ENCODE measurements at regions not wholly inside any gene's neighbourhood (a gene's known extent, or its start where the extent isn't known, plus 50 kb on each side); places are given as distances from the start of the nearest gene placed in this dataset.
"Not testable (repeated sequence)": the region's sequence is repeated elsewhere in the genome, so short reads cannot be mapped to it uniquely, and the experiment has no call there.

DNA sequence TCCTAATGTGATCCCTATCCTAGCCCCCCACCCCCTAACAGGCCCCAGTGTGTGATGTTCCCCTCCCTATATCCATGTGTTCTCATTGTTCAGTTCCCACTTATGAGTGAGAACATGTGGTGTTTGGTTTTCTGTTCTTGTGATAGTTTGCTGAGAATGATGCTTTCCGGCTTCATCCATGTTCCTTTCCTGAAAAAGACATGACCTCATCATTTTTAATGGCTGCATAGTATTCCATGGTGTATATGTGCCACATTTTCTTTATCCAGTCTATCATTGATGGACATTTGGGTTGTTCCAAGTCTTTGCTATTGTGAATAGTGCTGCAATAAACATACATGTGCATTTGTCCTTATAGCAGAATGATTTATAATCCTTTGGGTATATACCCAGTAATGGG lies 214.4 kb upstream of the RAI14 start:
- DNase-seq (ENCODE audit: low read depth in 2 of 2) = not testable (repeated sequence)

DNA sequence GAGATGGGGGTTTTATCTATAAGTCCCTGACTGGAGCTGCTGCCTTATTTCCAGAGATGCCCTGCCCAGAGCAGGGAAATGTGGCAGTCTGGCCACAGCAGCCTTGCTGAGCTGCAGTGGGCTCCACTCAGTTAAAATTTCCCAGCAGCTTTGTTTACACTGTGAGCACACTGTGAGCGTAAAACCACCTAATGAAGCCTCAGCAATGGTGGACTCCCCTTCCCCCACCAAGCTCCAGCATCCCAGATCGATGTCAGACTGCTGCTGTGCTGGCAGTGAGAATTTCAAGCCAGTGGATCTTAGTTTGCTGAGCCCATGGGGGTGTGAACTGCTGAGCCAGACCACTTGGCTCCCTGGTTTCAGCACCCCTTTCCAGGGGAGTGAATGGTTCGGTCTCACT lies 208.7 kb upstream of the RAI14 start:
- no peak for DNase-seq (ENCODE audit: low read depth in 2 of 2)

- no peak for DNase-seq (ENCODE audit: low read depth in 2 of 2)
Measured at GRCh38 chr5:34449639-34450038, 206.5 kb upstream of the RAI14 start.

DNA sequence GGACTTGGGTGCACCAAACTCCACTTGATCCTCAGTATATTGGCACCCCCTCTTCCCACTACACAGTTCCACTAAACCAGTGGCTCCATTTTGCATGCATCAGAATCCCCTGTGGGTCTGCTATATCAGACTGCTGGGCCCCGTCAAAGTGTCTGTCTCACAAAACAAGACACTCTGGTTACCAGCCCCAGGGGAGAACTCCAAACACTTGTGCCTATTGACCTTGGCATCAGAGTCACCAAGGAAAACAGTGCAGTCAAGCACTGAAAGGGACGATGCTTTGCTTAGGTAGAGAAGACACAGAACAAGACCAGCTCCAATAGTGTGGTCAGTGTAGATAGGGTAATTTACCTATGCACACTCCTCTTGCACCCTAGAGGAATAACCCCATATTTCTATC lies 205.8 kb upstream of the RAI14 start:
- no peak for DNase-seq (ENCODE audit: low read depth in 2 of 2)

DNA sequence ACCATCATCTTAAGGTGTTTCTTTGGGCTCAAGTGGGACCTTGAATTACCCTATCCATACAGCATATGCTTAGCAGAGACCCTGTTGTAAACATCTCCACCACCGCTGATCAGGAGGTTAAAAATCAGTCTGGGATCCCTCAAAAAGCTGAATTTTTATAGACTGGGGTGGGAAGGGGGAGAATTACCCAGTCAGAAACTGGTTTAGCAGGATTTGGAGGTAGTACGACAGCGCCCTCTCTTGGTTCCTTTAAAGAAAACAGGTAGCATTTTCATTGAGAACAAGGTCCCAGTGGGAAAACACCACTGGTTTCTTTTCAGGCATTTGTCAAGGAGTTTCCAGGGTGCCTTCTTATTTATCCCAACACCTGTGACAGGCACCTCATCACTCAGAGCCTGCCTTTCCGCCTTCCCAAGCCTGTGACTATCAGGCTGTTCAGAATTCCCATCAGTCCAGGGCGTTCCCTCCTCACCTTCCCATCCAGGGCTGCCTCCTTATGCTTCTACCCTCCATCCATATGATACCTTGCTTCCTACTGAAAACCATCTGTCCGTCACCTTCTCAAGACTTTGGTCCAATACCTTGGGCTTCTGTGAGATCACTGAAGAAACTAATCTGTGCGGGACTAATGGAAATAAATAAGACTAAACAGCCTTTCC lies 203.8 kb upstream of the RAI14 start:
- DNase-seq (ENCODE audit: low read depth in 2 of 2) = no peak

- no peak for DNase-seq (ENCODE audit: low read depth in 2 of 2)
Measured at GRCh38 chr5:34455098-34455497, 201.0 kb upstream of the RAI14 start.

DNA sequence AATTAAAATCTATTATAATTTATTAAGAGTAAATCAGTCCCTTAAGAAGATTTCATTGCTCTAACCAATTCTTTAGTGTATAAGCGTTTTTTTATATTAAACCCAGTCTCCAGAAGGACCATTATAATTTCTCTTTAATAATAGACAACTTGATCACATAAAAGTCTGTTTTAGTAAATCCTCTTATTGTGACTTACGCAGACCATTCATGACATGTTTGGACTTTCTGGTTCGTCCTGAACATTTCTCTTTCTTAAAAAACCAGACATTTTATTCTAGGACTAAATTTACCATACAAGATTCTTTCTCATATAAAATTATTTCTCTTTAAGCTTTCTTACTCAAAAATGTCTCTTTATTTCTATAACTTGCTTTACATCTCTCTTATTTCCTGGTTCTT lies 196.2 kb upstream of the RAI14 start:
- no peak for DNase-seq (ENCODE audit: low read depth in 2 of 2)

DNA sequence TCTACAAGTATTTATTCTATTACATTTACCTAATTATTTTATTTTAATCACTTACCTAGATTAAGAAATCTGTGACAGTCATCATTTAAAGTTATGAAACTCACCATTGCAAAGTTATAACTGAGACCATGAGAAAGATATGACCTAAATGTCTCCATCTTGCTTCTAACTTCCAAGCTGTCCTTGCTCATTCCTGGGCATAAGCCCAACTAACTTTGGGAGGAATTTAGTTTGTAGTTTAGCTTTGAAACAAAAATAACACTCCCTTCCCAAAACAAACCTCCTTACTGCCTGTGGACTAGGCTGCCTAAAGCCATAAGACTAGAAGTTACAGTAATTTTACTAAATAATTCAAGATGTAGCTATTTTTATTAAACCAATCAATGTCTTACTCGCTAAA lies 195.6 kb upstream of the RAI14 start:
- no peak for DNase-seq (ENCODE audit: low read depth in 2 of 2)

DNA sequence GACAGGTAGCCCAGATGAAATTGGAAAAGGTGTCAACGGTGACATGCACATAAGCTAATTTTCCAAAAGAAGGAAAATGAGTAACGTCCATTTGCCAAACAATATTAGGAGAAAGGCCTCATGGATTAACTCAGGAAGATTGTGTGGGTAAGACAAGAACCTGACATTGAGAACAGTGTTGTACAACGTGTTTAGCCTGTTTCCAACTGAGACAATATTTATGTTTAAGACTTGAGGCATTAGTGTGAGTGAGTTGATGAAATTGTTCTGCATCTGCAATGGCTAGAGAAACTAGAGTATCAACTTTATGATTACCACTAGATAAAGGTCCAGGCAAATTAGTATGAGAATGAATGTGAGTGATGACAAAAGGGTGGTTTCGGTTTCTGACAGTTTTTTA lies 191.3 kb upstream of the RAI14 start:
- no peak for DNase-seq (ENCODE audit: low read depth in 2 of 2)

- DNase-seq (ENCODE audit: low read depth in 2 of 2) = not testable (repeated sequence)
Measured at GRCh38 chr5:34465301-34465700, 190.8 kb upstream of the RAI14 start.

DNA sequence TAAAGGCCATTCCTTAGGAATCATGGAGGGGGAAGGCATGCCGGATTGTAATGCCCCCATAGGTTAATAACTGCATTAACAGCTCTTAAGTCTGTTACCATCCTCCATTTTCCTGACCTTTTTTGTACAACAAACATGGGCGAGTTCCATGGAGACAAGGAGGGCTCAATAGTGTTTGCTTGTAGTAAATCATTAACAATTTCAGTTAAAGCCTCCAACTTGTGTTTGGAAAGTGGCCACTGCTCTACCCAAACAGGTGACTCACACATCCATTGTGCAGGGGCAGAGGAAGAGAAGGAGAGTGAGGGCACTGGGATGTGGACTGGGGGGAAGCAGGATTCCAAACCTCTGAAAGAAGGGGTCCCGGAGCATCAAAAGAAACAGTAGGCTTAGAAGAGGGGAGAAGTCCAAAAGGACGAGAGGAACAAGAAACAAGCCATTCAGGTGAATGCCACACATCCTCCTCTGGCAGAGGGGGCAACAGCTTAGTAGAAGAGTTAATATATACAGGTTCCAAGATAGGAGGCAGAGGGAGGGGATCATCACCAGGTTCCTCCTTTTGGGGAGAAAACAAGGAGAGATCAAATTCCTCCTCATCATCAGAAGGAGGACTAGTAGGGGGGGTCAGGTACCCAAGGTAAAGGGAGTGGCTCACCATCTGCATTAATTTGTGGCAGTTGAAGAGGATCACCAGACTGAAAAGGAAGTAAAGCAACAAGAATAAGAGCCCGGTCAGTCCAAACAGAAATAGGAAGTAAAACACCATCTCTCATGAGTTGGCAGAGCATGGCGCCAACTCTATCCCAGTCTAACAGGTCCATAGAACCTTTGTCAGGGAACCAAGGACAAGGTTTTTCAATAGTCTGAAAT lies 189.4 kb upstream of the RAI14 start:
- DNase-seq (ENCODE audit: low read depth in 2 of 2) = not testable (repeated sequence)

- DNase-seq (ENCODE audit: low read depth in 2 of 2) = no peak
Measured at GRCh38 chr5:34467436-34467835, 188.7 kb upstream of the RAI14 start.

GRCh38 chr5:34467984-34468383 lies 188.1 kb upstream of the RAI14 start:
- not testable (repeated sequence) for DNase-seq (ENCODE audit: low read depth in 2 of 2)

DNA sequence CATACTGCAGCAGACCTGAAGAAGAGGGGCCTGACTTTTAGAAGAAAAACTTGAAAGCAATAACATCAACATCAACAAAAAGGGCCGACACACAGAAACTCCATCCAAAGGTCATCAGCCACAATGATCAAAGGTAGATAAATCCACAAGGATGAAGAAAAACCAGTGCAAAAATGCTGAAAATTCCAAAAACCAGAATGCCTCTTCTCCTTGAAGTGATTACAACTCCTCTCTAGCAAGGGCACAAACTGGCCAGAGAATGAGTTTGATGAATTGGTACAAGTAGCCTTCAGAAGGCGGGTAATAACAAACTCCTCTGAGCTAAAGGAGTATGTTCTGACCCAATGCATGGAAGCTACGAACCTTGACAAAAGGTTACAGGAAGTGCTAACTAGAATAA lies 186.2 kb upstream of the RAI14 start:
- no peak for DNase-seq (ENCODE audit: low read depth in 2 of 2)

DNA sequence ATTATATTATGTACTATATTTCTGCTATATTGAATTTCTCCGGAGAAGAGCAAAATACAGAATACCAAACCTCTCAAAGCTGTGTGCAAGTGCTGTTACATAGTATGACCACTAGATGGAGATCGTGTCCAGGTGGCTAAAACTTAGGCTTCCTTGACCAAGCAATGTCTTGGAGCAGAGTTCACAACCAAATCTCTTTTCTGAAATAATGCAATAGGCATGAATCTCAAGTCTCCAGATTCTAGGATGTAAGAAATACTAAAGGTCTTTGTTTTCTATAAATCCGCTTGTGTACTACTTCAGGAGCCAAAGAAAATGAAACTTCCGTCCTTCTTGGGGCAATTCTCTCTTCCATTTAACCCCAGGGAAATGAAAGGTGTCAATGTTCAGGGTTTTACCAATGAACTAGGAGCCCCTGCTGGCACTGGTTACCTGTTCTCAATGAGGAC lies 181.5 kb upstream of the RAI14 start:
- DNase-seq (ENCODE audit: low read depth in 2 of 2) = no peak

GRCh38 chr5:34475249-34475966 lies 180.7 kb upstream of the RAI14 start:
- DNase-seq (ENCODE audit: low read depth in 2 of 2) = no peak

GRCh38 chr5:34476941-34477565 lies 179.1 kb upstream of the RAI14 start:
- DNase-seq (ENCODE audit: low read depth in 2 of 2) = no peak

DNA sequence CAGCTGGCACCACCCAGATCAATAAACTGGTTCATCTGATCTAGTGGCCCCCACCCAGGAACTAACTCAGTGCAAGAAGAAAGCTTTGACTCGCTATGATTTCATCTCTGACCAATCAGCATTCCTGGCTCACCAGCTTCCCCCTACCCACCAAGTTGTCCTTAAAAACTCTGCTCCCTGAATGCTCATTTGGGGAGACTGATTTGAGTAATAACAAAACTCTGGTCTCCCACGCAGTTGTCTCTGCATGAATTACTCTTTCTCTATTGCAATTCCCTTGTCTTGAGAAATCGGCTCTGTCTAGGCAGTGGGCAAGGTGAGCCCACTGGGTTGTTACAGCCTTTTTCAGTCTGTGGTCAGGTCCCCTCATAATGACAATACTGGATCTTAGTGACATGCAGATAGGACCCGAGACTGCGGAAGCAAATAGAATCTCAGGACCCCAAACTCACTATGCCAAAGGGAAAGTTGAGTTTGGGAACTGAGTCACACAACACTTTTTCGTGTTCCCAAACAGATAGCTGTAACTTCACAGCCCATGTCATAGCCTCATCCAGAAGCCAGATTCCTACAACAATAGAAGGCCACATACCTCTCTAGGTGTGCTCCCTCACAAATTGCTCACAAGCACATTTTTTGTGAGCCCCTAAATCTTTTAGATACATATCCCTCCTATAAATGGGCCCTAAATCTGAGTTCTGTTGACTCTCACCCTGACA lies 175.2 kb upstream of the RAI14 start:
- DNase-seq (ENCODE audit: low read depth in 2 of 2) = no peak

DNA sequence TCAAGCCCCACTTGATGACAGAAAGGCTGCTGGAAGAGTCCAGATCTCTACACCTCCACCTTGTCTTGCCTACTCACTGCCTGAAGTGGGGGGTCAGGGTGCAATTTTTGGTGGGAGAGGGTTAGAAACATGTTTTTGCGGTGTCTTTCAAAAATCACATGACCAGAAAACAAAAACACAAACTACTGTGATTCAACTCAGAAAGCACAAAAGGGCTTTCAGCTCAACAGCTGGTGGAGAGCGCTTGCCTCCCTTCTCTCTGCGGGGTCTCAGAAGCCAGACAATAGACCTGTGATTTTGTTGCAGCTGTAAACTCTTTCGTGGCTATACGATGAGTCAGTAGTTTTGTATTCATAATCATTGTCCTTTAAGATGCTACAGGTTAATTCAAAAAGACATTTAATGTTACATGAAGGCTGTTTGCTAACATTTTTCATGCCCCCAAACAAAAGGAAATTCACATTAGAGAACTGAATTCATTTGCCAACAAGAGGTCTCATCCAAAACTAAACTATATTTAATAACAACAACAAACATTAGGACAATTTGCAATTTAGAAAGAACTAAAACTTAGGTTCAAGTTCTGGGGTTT lies 172.6 kb upstream of the RAI14 start:
- no peak for DNase-seq (ENCODE audit: low read depth in 2 of 2)

- DNase-seq (ENCODE audit: low read depth in 2 of 2) = no peak
Measured at GRCh38 chr5:34484216-34484920, 171.8 kb upstream of the RAI14 start.

DNA sequence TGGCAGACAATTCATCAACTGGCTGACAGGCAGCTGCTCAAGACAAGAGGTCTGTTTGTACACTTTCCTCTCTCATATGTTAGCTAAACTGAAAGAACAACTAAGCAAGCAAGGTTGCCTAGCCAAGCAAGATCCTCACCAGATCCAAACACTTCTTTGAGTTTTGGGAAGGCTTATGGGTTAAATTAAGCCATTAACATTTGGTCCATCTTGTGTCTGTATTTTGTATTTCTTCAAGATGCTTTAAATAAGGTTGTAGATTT lies 170.4 kb upstream of the RAI14 start:
- no peak for DNase-seq (ENCODE audit: low read depth in 2 of 2)
